CD14-positive monocyte (primary cell): ENCODE measurements at regions not wholly inside any gene's neighbourhood (a gene's known extent, or its start where the extent isn't known, plus 50 kb on each side); places are given as distances from the start of the nearest gene placed in this dataset.

Source experiments
- DNase-seq, 3 donors: peaks; one replicate each; pipeline ENCODE4 v3.0.0-alpha.2; 2011 to 2022
- H2AFZ ChIP-seq: 2 replicates; pipeline ENCODE4 v1.6.0; 2012; ENCODE audit warnings: mild to moderate bottlenecking, low read depth, low read length, inconsistent platforms; ENCODE audit not compliant: insufficient read depth, poor library complexity, severe bottlenecking
- H3K27ac ChIP-seq, 2 donors: 1 replicate in 1 of 2; 2 replicates in 1 of 2; pipeline ENCODE4 v1.5.1; 2012 to 2013; ENCODE audit warnings: low read length in 2 of 2, control low read depth in 1 of 2, inconsistent platforms in 1 of 2, low read depth in 1 of 2, mild to moderate bottlenecking in 1 of 2
- H3K27me3 ChIP-seq, 2 donors: one replicate each; pipeline versions ENCODE4 v1.6.0 to v1.6.1; 2011 to 2013; ENCODE audit warnings: low read length in 2 of 2; ENCODE audit not compliant: control insufficient read depth in 2 of 2, insufficient read depth in 2 of 2
- H3K36me3 ChIP-seq, 2 donors: replicated peaks in 1 of 2; 1 replicate in 1 of 2; 2 replicates in 1 of 2; pipeline versions ENCODE4 v1.5.1 to v1.6.1; 2012 to 2013; ENCODE audit warnings: low read length in 2 of 2, control low read depth in 1 of 2, inconsistent platforms in 1 of 2, mild to moderate bottlenecking in 1 of 2; ENCODE audit not compliant: insufficient read depth in 2 of 2, control insufficient read depth in 1 of 2
- H3K4me1 ChIP-seq, 2 donors: 1 replicate in 1 of 2; 2 replicates in 1 of 2; pipeline versions ENCODE4 v1.5.1 to v1.6.1; 2012 to 2013; ENCODE audit warnings: low read length in 2 of 2, control low read depth in 1 of 2, inconsistent platforms in 1 of 2, mild to moderate bottlenecking in 1 of 2, moderate library complexity in 1 of 2; ENCODE audit not compliant: insufficient read depth in 2 of 2, control insufficient read depth in 1 of 2
- H3K4me2 ChIP-seq: replicated peaks from 2 replicates; pipeline ENCODE3; 2012; ENCODE audit warnings: low read length, moderate library complexity, mild to moderate bottlenecking; ENCODE audit not compliant: poor library complexity, severe bottlenecking; ENCODE audit errors: extremely low read depth
- H3K4me3 ChIP-seq, 3 experiments: fragments of 200-600 bp in 1 of 3; sonication (generic) in 1 of 3; replicated peaks in 1 of 3; 1 replicate in 2 of 3; 2 replicates in 1 of 3; pipeline ENCODE4 v1.5.1; 2011 to 2013; ENCODE audit warnings: low read length in 3 of 3, mild to moderate bottlenecking in 3 of 3, control low read depth in 2 of 3, low read depth in 2 of 3, inconsistent platforms in 1 of 3, moderate library complexity in 1 of 3
- H3K79me2 ChIP-seq: 2 replicates; pipeline ENCODE4 v1.6.0; 2012; ENCODE audit warnings: mild to moderate bottlenecking, control low read depth, inconsistent platforms, low read length, moderate library complexity; ENCODE audit not compliant: insufficient read depth
- H3K9ac ChIP-seq: 2 replicates; pipeline ENCODE4 v1.6.0; 2017; ENCODE audit warnings: low read length, mild to moderate bottlenecking; ENCODE audit not compliant: insufficient read depth, poor library complexity, severe bottlenecking
- H3K9me3 ChIP-seq, 2 donors: replicated peaks in 1 of 2; 1 replicate in 1 of 2; 2 replicates in 1 of 2; pipeline versions ENCODE4 v1.5.1 to v1.6.1; 2012 to 2013; ENCODE audit warnings: low read length in 2 of 2, control low read depth in 1 of 2; ENCODE audit not compliant: control insufficient read depth in 1 of 2, insufficient read depth in 1 of 2
- H4K20me1 ChIP-seq: 2 replicates; pipeline ENCODE4 v1.6.0; 2012; ENCODE audit warnings: mild to moderate bottlenecking, low read length, control low read depth, moderate library complexity; ENCODE audit not compliant: insufficient read depth
- H3K27ac Mint-ChIP-seq, 7 donors: one replicate each; pipeline ENCODE4 v1.8.0; 2020; ENCODE audit warnings: mild to moderate bottlenecking in 7 of 7, mixed read lengths in 7 of 7, moderate library complexity in 6 of 7, inconsistent platforms in 2 of 7
- H3K27me3 Mint-ChIP-seq, 3 donors: one replicate each; pipeline ENCODE4 v1.8.0; 2021 to 2022; ENCODE audit warnings: low read depth in 3 of 3, mild to moderate bottlenecking in 3 of 3, mixed read lengths in 3 of 3, moderate library complexity in 3 of 3, inconsistent platforms in 1 of 3
- H3K36me3 Mint-ChIP-seq, 2 donors: one replicate each; pipeline ENCODE4 v1.8.0; 2020; ENCODE audit warnings: mixed read lengths in 2 of 2, inconsistent platforms in 1 of 2, mild to moderate bottlenecking in 1 of 2
- H3K4me1 Mint-ChIP-seq: one replicate; pipeline ENCODE4 v1.8.0; 2020; ENCODE audit warnings: mild to moderate bottlenecking, mixed read lengths
- H3K4me3 Mint-ChIP-seq, 2 donors: one replicate each; pipeline ENCODE4 v1.8.0; 2020; ENCODE audit warnings: mild to moderate bottlenecking in 2 of 2, mixed read lengths in 2 of 2, moderate library complexity in 1 of 2
- H3K9me3 Mint-ChIP-seq, 7 donors: one replicate each; pipeline ENCODE4 v1.8.0; 2020 to 2022; ENCODE audit warnings: mixed read lengths in 7 of 7, mild to moderate bottlenecking in 6 of 7, moderate library complexity in 6 of 7, inconsistent platforms in 2 of 7
- CTCF ChIP-seq: fragments of 200-600 bp; IDR thresholded peaks from one replicate; pipeline ENCODE4 v1.8.0; 2022; ENCODE audit warnings: antibody characterized with exemption, mild to moderate bottlenecking
- WGBS: methylation state at CpG from one replicate; pipeline ENCODE4 v1.1.5; 2013; ENCODE audit warnings: missing lambda C conversion rate; ENCODE audit not compliant: insufficient coverage; 5-methylcytosine and 5-hydroxymethylcytosine counted together
- intact Hi-C, 2 donors: fragments of 100-400 bp; cut with micrococcal nuclease; formaldehyde crosslinking; loops; one replicate each; pipeline versions ENCODE4 v1.15.0 to v1.15.1; 2023

- Histone ChIP-seq H3K9ac (no peak overlapping the region), H3K36me3 (no peaks in the 10 kb centered on the region), H4K20me1 (no peaks in the 10 kb centered on the region), H3K27ac (no peak overlapping the region), H3K79me2 (no peaks in the 10 kb centered on the region), H3K9me3 (no peaks in the 10 kb centered on the region), H3K4me3 (no peak overlapping the region), H3K4me2 (no peak overlapping the region), H3K27me3 (no peaks in the 10 kb centered on the region), H3K4me1 (no peaks in the 10 kb centered on the region), H2AFZ (no peak overlapping the region)
- peaks cover 2 to 22% (median 10%) of the 10 kb centered on the region in 7 donors for H3K9me3 Mint-ChIP-seq
- H3K4me3 Mint-ChIP-seq, result no peak overlapping the region
- no peak overlapping the region for H3K27ac Mint-ChIP-seq
- DNase-seq, result no peak
- intact Hi-C loops, result no loop called here
- H3K36me3 Mint-ChIP-seq, result no peaks in the 10 kb centered on the region
- H3K27me3 Mint-ChIP-seq, result peaks cover 0 to 1% (median 0%) of the 10 kb centered on the region in 3 donors
- no peak for TF ChIP-seq CTCF
- no peaks in the 10 kb centered on the region for H3K4me1 Mint-ChIP-seq
Observed at GRCh38 chr3:106860182-106860581, 517.1 kb upstream of the CCDC54 start.

- H3K36me3 ChIP-seq, result no peaks in the 10 kb centered on the region
- H3K4me1 ChIP-seq, result no peaks in the 10 kb centered on the region
- Mint-ChIP-seq H3K27me3 (no peaks in the 10 kb centered on the region), H3K36me3 (no peaks in the 10 kb centered on the region), H3K27ac (no peak overlapping the region), H3K4me1 (no peaks in the 10 kb centered on the region), H3K4me3 (no peak overlapping the region), H3K9me3 (peaks cover 2 to 21% (median 6%) of the 10 kb centered on the region in 7 donors)
- H3K4me2 ChIP-seq, result no peak overlapping the region
- no peak overlapping the region for H3K9ac ChIP-seq
- no peaks in the 10 kb centered on the region for H4K20me1 ChIP-seq
- no peak overlapping the region for H2AFZ ChIP-seq
- H3K27me3 ChIP-seq, result no peaks in the 10 kb centered on the region
- no CpG with 5 or more reads among the region's 3 CpGs for WGBS
- intact Hi-C loops, result no loop called here
- no peaks in the 10 kb centered on the region for H3K9me3 ChIP-seq
- no peak overlapping the region for H3K27ac ChIP-seq
- DNase-seq, result no peak
- no peaks in the 10 kb centered on the region for H3K79me2 ChIP-seq
- TF ChIP-seq CTCF, result no peak
- no peak overlapping the region for H3K4me3 ChIP-seq
Observed at GRCh38 chr3:106862067-106862466, 515.2 kb upstream of the CCDC54 start.
